Activated T-helper 1 cell treated with anti-CD3 and anti-CD28 coated beads, Interleukin-12 subunit alpha, Interleukin-12 subunit beta, Interleukin-2, Interleukin-4 antibody, amounts not matched to agents 30 ng/mL and 10 ng/mL and 1 ng/mL, durations not matched to agents 14 hours and 24 hours and 36 hours (primary cell): ENCODE measurements at regions not wholly inside any gene's neighbourhood (a gene's known extent, or its start where the extent isn't known, plus 50 kb on each side); places are given as distances from the start of the nearest gene placed in this dataset.

Source experiments
- DNase-seq: peaks from one replicate; pipeline ENCODE4 v3.0.0; 2021; ENCODE audit warnings: low spot score
- H3K27ac Mint-ChIP-seq: one replicate; pipeline ENCODE4 v1.8.0; 2021; ENCODE audit warnings: mild to moderate bottlenecking, mixed read lengths
- H3K27me3 Mint-ChIP-seq: one replicate; pipeline ENCODE4 v1.8.0; 2022; ENCODE audit warnings: mild to moderate bottlenecking, moderate library complexity, mixed read lengths; ENCODE audit not compliant: insufficient read depth
- H3K36me3 Mint-ChIP-seq: one replicate; pipeline ENCODE4 v1.8.0; 2021; ENCODE audit warnings: low read depth, mixed read lengths
- H3K4me1 Mint-ChIP-seq: one replicate; pipeline ENCODE4 v1.8.0; 2021; ENCODE audit warnings: low read depth, mixed read lengths
- H3K4me3 Mint-ChIP-seq: one replicate; pipeline ENCODE4 v1.8.0; 2021; ENCODE audit warnings: mild to moderate bottlenecking, moderate library complexity, mixed read lengths
- H3K9me3 Mint-ChIP-seq: one replicate; pipeline ENCODE4 v1.8.0; 2021; ENCODE audit warnings: mixed read lengths
- intact Hi-C: fragments of 100-400 bp; cut with micrococcal nuclease; formaldehyde crosslinking; loops from one replicate; pipeline ENCODE4 v1.15.1; 2024

DNA sequence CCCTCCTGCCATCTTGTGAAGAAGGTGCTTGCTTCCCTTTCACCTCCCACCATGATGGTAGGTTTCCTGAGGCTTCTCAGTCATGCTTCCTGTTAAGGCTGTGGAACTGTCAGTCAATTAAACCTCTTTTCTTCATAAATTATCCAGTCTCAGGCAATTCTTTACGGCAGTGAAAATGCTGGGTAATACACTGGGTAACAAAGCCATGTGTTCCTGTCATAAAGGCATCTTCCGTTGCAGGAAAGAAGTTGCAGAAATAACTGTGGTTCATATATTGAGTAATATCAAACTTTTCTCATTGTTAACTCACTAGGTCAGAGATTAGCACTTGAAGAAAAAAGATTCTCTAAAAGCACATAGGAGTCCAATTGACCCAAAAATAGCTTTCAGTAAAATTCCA lies 163.9 kb upstream of the HNMT start:
- H3K4me3 Mint-ChIP-seq, result no peak overlapping the region
- no peak overlapping the region for H3K27ac Mint-ChIP-seq
- no peaks in the 10 kb centered on the region for H3K4me1 Mint-ChIP-seq
- no peaks in the 10 kb centered on the region for H3K27me3 Mint-ChIP-seq
- DNase-seq, result no peak
- intact Hi-C loops, result no loop called here
- peaks cover 11% of the 10 kb centered on the region for H3K9me3 Mint-ChIP-seq
- no peaks in the 10 kb centered on the region for H3K36me3 Mint-ChIP-seq

DNA sequence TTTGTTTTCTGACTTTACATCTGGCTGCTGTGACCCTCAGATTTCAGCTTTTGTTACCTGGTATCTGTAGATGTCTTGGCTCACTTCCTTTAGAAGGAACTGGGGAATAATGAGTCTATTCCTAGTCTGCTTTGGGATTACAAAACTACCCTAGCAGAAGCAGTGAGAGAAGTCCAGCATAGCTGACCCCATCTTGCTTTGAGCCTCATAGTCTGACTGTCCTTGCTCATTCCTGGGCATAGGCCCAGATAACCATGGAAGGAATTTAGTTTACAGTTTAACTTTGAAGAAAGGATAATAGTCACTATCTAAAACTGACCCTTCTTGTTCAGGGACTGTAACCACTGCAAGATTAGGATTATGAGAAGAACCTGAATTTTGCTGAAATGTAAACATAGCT lies 163.0 kb upstream of the HNMT start:
- no peak for DNase-seq
- H3K27ac Mint-ChIP-seq, result no peak overlapping the region
- no peaks in the 10 kb centered on the region for H3K4me1 Mint-ChIP-seq
- no peaks in the 10 kb centered on the region for H3K27me3 Mint-ChIP-seq
- peaks cover 11% of the 10 kb centered on the region for H3K9me3 Mint-ChIP-seq
- no peaks in the 10 kb centered on the region for H3K36me3 Mint-ChIP-seq
- H3K4me3 Mint-ChIP-seq, result no peak overlapping the region
- intact Hi-C loops, result no loop called here

DNA sequence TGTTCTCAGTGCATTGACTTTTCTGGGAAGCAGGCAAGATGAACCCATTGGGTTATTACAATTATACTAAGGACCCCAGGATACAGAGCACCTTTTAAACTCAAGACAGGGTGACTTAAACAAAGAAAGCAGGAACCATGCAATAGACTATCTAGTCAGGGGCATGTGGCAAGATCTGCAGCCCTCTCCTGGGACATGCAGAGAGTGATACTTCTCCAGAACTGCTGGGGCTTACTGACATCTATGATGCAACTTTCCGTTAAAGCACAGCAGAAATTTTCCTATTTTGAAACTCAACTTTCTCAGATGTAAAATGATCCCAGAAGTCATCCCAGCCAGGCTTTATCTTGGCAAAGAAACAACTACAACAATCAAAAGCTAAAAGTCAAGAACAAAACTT lies 162.2 kb upstream of the HNMT start:
- Mint-ChIP-seq H3K4me1 (no peaks in the 10 kb centered on the region), H3K36me3 (no peaks in the 10 kb centered on the region), H3K9me3 (peaks cover 8% of the 10 kb centered on the region), H3K4me3 (no peak overlapping the region), H3K27ac (no peak overlapping the region), H3K27me3 (no peaks in the 10 kb centered on the region)
- intact Hi-C loops, result no loop called here
- no peak for DNase-seq

DNA sequence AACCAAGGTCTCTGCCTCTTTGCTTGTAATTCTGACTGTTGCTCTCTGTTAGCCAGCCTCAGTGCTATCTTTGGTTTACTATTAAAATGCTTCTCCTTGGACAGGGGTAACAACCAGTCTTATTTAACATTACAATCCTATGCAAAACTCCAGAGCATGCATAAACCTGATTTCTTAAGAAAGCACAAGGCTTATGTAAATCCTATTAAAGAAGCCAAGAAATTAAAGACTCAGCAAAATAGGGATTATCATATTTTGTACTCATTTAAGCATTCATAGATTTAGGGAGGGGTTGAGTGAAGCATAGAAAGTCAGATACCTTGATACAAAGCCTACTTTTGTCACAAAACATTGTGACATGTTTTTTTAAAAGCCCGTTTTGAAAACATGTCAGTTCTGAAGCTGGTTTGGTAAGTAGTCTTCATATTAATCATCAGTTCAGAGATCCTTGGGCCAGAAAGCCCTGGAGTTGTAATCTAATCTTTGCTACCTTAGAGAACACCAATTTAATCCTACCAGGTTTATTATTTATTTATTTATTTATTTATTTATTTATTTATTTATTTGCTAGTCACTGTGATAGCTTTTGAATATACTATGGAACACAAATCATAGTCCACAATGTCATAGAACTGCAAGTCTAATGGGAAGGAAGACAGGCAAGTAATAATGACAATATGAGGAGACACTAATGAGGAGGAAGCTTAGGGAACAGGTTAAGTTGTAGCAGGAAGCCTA lies 158.0 kb upstream of the HNMT start:
- no peaks in the 10 kb centered on the region for H3K36me3 Mint-ChIP-seq
- no peak overlapping the region for H3K27ac Mint-ChIP-seq
- intact Hi-C loops, result no loop called here
- no peak for DNase-seq
- no peak overlapping the region for H3K4me3 Mint-ChIP-seq
- H3K9me3 Mint-ChIP-seq, result peaks cover 4% of the 10 kb centered on the region
- no peaks in the 10 kb centered on the region for H3K27me3 Mint-ChIP-seq
- H3K4me1 Mint-ChIP-seq, result no peaks in the 10 kb centered on the region

DNA sequence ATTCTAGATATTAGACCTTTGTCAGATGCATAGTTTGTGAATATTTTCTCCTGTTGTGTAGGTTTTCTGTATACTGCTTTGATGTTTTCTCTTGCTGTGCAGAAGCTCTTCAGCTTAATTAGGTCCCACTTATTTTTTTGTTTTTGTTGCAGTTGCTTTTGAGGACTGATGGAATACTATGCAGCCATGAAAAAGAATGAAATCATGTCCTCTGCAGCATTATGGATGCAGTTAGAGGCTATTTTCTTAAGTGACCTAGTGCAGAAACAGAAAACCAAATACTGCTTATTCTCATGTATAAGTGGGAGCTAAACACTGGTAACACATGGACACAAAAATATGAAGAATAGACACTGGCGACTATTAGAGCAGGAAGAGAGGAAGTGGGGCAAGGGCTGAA lies 155.0 kb upstream of the HNMT start:
- Mint-ChIP-seq H3K27me3 (no peaks in the 10 kb centered on the region), H3K27ac (no peak overlapping the region), H3K4me3 (no peak overlapping the region), H3K9me3 (peaks cover 4% of the 10 kb centered on the region), H3K36me3 (no peaks in the 10 kb centered on the region), H3K4me1 (no peaks in the 10 kb centered on the region)
- intact Hi-C loops, result no loop called here
- no peak for DNase-seq

DNA sequence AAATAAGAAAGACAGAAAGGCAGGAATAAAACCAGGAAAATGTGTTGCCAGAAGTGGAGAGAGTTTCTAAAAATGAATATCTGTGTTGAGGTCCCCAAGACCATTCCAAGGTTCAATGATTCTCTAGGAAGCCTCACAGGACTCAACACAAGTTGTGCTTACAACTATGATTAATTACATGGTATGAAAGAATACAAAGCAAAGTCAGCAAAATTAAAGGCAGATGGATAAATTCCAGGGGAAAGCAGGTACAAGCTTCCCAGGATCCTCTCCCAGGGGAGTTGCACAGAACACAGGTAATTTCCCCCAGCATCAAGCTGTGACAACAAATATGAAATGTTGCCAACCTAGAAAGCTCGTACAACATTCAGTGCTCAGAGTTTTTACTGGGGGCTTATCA lies 154.4 kb upstream of the HNMT start:
- DNase-seq, result no peak
- intact Hi-C loops, result no loop called here
- no peaks in the 10 kb centered on the region for H3K27me3 Mint-ChIP-seq
- H3K4me3 Mint-ChIP-seq, result no peak overlapping the region
- no peaks in the 10 kb centered on the region for H3K4me1 Mint-ChIP-seq
- H3K36me3 Mint-ChIP-seq, result no peaks in the 10 kb centered on the region
- H3K9me3 Mint-ChIP-seq, result peaks cover 4% of the 10 kb centered on the region
- H3K27ac Mint-ChIP-seq, result no peak overlapping the region

DNA sequence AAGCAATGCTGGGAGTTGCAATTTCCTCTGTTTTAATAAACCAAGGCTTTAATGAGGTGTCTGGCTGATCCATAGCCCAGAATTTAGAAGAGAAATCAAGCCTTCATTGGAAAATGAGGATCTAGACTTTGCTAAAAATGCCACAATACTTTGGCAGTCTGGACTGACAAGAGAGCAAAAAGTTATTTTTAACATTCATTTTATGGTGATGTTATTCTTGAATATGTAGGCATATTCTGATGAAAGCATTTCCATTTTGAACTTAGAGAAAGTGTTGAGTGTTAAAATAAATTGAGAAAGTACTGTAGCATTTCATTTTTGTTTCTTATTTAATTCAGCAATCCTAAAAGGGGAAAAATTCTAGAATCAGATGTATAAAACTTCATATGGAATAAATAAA lies 151.8 kb upstream of the HNMT start:
- Mint-ChIP-seq H3K4me3 (no peak overlapping the region), H3K27me3 (no peaks in the 10 kb centered on the region), H3K36me3 (no peaks in the 10 kb centered on the region), H3K4me1 (no peaks in the 10 kb centered on the region), H3K27ac (no peak overlapping the region), H3K9me3 (peaks cover 4% of the 10 kb centered on the region)
- intact Hi-C loops, result no loop called here
- DNase-seq, result no peak

DNA sequence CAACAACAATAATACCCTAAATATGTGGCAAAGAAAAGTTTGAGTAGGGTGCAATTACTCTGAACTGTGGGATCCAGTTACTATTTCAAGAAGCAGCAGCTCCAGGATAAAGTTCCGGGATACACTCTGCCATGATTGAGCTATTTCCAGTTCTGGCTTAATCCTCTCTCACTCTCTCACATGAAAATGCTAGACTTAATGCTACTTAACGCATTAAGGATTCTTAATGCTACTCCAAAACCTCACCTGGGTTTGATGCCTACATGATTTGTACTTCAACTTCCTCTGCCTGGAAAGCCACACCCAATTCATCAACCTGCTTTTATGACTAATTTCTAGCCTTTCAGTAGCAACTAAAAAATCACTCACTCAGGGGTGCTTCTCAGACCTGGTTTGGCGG lies 151.1 kb upstream of the HNMT start:
- no peaks in the 10 kb centered on the region for H3K4me1 Mint-ChIP-seq
- H3K9me3 Mint-ChIP-seq, result peaks cover 4% of the 10 kb centered on the region
- intact Hi-C loops, result no loop called here
- no peak overlapping the region for H3K4me3 Mint-ChIP-seq
- DNase-seq, result no peak
- no peaks in the 10 kb centered on the region for H3K27me3 Mint-ChIP-seq
- no peaks in the 10 kb centered on the region for H3K36me3 Mint-ChIP-seq
- H3K27ac Mint-ChIP-seq, result no peak overlapping the region

DNA sequence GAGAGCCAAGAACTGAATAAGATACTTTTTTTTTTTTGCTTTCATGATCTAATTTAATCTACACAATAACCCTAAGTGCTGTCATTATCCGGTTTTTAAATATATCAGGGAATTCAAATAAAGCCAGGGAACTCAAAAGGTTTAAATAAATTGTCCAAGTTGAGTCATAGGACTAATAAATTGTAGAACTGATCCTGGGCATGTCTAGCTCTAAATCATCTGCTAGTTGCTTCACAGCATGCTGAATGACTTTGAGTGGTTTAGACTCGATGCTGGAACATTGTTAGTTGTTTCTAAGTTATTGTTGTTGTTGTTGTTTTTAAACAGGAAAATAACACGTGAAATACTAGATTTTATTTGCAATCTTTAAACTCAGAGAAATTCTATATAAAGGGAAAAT lies 147.2 kb upstream of the HNMT start:
- Mint-ChIP-seq H3K36me3 (no peaks in the 10 kb centered on the region), H3K4me3 (no peak overlapping the region), H3K27ac (no peak overlapping the region), H3K9me3 (no peaks in the 10 kb centered on the region), H3K27me3 (peaks cover 2% of the 10 kb centered on the region), H3K4me1 (no peaks in the 10 kb centered on the region)
- intact Hi-C loops, result no loop called here
- no peak for DNase-seq

DNA sequence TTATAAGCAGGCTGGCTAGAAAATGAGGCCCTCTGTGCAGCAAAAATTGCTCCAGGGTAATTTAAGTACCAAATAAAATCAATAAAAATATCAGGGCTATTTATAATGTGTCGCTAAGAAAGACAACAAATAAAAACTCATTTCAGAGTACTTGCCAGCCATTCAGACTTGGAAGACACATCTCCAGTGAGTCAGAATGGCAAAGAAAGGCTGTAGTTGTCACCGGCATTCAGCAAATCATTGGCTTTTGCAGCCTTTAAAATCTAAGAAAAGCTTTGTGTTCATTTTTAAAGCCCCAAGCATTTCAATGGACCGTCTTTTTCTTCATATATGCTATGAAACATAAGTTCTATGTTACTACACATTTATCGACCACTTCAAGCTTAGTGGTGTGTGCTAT lies 141.1 kb upstream of the HNMT start:
- DNase-seq, result no peak
- no peak overlapping the region for H3K27ac Mint-ChIP-seq
- no peak overlapping the region for H3K4me3 Mint-ChIP-seq
- no peaks in the 10 kb centered on the region for H3K9me3 Mint-ChIP-seq
- peaks cover 2% of the 10 kb centered on the region for H3K27me3 Mint-ChIP-seq
- H3K4me1 Mint-ChIP-seq, result no peaks in the 10 kb centered on the region
- intact Hi-C loops, result no loop called here
- H3K36me3 Mint-ChIP-seq, result no peaks in the 10 kb centered on the region

DNA sequence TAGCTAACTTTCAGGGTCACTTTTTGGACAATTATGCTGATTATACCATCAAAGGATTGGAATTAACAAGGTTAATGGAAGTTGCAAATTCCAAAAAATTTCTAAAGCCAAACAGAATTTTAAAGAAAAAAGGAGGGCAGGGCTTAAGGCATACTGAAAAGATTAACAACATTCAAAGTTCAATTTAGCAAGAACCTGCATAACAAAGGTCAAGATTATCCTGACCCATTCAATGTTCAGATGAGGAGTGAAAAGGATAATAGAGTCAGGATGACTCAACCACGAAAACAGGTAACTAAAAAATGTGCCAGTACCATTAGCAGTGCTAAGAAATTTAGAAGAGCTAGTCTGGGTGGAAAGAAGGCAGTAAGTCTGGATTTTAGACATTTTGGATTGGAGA lies 139.8 kb upstream of the HNMT start:
- H3K9me3 Mint-ChIP-seq, result no peaks in the 10 kb centered on the region
- no peak overlapping the region for H3K4me3 Mint-ChIP-seq
- H3K27ac Mint-ChIP-seq, result no peak overlapping the region
- intact Hi-C loops, result no loop called here
- no peaks in the 10 kb centered on the region for H3K4me1 Mint-ChIP-seq
- DNase-seq, result no peak
- H3K36me3 Mint-ChIP-seq, result no peaks in the 10 kb centered on the region
- peaks cover 2% of the 10 kb centered on the region for H3K27me3 Mint-ChIP-seq

DNA sequence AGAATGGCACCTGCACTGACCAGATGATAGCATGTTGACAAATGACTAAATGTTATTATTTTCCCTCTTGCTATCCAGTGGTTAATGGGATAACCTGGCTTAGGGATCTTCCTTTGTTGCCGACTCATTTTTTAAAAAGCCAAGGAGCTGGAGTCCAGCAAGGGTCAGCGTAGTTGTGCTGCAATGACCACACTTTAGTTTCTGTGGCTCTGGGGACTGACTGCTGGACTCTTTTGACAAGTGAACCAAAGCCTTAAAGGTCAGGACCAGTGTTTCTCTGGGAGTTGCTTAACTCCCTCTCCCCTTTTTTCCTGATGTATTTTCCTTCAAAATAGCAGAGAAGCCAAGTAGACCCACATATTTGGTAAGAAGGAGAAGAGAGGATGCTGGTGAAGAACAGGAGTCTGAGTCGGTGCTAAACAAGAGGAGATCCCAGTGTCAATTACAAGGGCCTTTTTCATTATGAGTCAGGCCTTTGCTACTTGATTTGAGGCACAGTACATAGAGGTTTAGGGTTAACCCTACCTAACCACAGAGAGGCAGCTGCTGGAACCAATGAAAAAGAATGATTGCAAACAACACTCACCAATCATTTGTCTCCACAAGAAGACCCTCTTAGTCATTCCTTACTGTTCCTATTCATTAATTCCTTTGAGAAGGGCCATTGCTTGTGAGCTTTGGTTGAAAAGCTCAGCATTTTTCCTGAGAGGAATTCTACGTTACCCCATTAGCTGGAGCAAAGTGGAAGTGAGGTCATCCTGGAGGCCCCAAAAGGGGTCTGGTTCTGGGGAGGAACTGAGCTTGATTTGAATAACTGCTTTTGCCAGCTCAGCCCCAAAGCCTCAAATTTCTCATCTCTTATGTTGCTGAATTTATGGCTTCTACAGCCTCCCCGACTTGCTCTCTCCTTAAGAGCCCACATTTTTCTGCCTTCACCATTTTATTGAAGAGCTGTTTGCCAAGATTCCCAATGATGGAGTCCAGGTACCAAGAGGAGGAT lies 137.6 kb upstream of the HNMT start:
- H3K27me3 Mint-ChIP-seq, result peaks cover 2% of the 10 kb centered on the region
- no peaks in the 10 kb centered on the region for H3K4me1 Mint-ChIP-seq
- no peak for DNase-seq
- H3K4me3 Mint-ChIP-seq, result no peak overlapping the region
- H3K9me3 Mint-ChIP-seq, result no peaks in the 10 kb centered on the region
- no peaks in the 10 kb centered on the region for H3K36me3 Mint-ChIP-seq
- intact Hi-C loops, result no loop called here
- no peak overlapping the region for H3K27ac Mint-ChIP-seq

DNA sequence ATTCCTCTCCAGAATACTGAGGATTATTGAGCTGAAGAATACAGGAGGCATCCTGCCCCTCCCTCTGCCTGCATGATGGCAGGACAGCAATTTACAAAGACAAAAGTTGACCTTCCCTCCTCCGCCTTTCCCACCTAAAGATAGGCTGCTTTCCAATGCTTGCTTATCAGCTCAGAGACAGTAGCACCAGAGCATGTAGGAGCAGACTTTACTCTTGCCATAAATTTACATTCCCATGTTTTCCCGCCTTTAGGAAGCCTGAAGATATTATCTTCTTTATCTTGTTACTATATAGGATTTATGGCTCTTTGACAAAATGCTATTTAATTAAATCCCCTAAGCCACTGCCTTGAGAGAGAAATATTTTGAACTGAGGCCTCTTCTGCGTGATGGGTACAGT lies 135.6 kb upstream of the HNMT start:
- Mint-ChIP-seq H3K9me3 (no peaks in the 10 kb centered on the region), H3K4me3 (no peak overlapping the region), H3K36me3 (no peaks in the 10 kb centered on the region), H3K27me3 (peaks cover 7% of the 10 kb centered on the region), H3K4me1 (no peaks in the 10 kb centered on the region), H3K27ac (no peak overlapping the region)
- intact Hi-C loops, result no loop called here
- DNase-seq, result no peak
